NCI-H526 (cell line): ENCODE measurements at regions not wholly inside any gene's neighbourhood (a gene's known extent, or its start where the extent isn't known, plus 50 kb on each side); places are given as distances from the start of the nearest gene placed in this dataset.

ENCODE experiments used
- DNase-seq, 2 experiments: peaks; one replicate each; lab custom pipeline; 2025; lab: John Stamatoyannopoulos, UW

- peak in 1 of 2 experiments; percentile 30 for DNase-seq
Observed at GRCh38 chr20:6492271-6493055, 275.0 kb upstream of the BMP2 start.

DNA sequence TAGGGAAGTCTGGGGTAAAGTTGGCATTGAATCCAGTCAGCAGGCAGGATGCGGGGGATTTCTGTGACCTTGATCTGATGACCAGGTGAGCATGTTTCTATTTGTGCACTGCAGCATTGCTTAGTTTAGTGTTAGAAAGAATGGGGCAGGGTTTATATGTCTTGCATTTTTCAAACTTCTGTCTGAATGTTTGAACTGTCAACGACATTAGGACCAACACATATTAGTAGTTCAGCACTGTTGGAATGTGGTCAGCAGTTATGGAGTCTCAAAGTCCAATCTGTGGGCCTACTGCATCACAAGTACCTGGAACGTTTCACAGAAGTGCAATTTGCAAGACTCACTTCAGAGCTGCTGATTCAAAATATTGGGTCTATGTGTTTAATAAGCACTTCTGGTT, 276.6 kb upstream of the BMP2 start:
- no peak for DNase-seq

DNA sequence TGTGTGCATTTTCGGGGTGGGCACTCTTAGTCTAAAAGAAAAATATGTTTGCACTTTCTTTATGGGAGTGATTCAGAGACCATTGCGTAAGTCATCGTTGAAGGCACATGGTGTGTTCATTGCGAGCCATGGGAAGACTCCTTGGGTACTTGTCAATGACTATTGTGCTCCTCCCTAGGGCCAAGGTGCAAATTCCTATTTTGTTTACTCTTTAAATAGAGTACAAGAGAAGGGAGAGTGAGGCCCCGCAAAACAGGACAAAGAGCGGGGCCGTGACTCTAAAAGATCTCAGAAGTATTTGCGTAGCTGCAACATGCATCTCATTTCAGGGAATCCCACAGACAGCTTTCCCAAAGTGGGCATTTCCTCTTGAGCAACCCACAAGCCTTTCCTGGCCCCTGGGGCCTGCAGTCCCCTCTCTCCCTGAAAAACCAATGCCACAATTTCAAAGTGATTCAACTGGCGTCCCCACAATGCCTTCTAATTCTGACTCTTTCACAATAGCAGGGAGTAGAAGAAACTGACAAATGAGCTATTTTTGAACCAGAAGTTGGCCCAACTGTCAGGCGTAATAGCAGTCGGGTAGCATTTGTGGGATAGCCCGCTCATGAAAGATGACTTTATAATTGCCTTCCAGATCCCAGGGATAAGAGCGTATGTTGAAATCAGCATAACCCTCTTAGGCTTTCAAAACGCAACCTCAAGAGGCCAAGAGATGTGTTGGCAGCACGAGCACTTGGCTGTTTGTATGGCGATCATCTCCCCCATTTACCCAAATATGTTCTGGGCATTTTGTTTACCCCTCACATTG, 277.9 kb upstream of the BMP2 start:
- DNase-seq = no peak

DNA sequence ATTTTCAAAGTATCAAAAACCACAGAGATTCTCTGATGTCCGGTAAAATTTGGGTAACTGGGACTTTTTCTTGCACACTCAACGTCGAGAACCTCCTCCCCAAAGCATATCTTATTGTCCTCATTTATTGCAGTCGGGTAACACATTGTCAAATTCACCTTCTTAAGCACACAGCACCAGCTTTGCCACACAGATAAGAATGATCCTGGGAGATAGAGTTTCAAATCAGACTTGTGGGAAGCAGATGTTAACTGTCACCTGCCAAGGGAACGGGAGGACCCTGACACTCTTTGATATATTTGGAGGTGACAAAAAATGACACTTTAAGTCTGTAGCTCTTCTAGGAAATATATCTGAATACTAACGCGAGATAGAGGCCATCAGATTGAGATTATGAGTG, 282.1 kb upstream of the BMP2 start:
- no peak for DNase-seq

GRCh38 chr20:6483727-6484126, 283.8 kb upstream of the BMP2 start:
- no peak for DNase-seq

- no peak for DNase-seq
Observed at GRCh38 chr20:6482486-6482885, 285.0 kb upstream of the BMP2 start.

DNA sequence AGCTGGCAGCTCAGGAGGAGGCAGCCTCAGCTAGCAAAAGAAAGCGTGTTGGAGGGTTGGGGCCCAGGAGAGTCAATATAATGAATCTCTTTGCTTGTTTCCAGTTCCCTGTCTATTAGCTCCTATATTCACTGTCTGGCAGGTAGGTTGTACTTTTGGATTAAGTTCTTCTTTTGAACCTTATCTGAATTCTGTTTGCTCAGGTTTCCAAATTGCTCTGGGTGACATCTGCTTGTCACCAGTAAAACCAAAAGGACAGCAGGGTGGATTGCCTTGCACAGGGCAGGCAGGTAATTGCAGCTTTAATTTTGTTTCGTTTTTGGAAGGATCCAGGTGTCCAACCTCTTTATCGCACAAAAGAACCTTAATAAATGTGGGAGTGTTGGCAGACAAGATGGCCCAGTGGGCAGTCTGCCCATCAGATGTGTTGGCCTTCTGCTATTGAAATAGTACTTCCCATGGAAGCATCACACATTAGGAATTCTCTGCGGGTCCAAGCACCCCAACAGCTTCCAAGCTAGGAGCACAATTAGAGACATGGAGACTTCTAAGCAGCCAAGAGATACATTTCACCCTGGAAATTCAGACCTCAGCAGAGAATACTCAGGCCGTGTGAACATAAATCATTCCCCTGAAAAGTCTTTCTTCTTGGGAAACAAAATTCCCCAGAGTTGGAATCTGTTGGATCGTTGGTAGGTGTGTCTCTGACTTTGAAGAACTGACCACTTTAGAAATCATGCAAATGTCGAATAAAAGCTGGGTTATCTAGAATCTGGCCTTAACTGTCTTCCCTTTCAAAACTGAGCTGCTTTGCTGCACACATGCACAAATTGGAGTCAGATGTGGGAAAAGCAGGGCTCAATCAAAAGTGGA, 286.9 kb upstream of the BMP2 start:
- no peak for DNase-seq

GRCh38 chr20:6473197-6473596, 294.3 kb upstream of the BMP2 start:
- no peak for DNase-seq

DNA sequence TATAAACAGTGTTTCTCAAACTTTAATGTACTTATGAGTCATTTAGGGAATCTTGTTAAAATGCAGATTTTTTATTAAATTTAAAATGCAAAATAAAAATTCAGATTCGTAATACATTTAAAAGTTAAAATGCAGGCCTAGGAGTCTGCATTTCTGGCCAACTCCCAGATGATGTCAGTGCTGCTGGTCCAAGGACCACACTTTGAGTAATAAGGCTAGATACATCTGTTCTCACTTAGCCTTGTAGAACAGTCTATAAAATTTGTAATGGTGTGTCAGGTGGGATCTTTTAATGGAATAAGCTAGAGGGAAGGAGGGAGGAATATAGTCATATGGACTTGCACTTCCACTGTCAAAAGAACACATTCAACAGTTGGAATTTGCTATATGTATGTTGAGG, 295.6 kb upstream of the BMP2 start:
- no peak for DNase-seq

DNA sequence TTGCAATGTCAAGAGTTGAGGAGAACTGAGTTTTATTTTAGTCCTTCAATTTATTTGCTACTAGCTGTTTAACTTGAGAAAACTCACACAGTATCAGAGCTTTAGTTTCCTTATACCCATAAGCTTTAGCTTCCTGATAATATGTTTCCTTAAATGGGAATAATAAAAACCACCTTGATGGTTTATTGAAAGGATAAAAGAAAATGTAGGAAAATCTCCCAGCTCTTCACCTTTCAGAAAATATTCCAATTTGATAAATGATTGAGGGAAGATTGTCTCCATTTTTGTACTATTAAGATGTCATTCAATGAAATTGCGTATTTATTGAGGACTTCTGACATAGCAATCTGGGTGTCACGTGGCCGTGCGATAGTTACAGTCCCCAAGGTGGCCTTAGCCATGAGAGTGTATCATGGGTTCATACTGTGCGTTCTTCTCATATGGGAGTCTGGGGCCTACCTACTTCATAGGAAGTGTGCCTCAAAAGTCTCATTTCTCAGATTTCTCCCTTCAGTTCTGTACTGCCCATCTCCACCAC, 296.3 kb upstream of the BMP2 start:
- DNase-seq = no peak

- DNase-seq = no peak
Observed at GRCh38 chr20:6469695-6470094, 297.8 kb upstream of the BMP2 start.

GRCh38 chr20:6468423-6469116, 298.9 kb upstream of the BMP2 start:
- DNase-seq = peak; percentile 92 to 95

DNA sequence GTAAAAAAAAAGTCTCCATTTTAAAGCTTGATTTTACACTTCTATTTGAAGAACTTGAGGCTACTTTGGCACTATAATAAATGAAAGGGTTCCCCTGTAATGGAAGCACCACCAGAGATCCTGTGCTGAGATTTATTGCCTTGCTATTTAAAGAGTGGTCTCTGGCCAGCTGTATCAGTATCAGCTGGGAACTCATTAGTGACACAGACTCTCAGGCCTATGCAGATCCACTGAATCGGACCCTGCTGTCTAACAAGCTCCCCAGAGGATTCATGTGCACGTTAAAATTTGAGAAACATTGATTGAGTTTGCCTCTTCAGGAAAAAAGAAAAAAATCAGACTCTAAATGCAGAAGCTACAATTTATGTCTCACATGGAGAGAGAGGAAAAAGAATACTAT, 299.9 kb upstream of the BMP2 start:
- DNase-seq = peak in 1 of 2 experiments; percentile 27

DNA sequence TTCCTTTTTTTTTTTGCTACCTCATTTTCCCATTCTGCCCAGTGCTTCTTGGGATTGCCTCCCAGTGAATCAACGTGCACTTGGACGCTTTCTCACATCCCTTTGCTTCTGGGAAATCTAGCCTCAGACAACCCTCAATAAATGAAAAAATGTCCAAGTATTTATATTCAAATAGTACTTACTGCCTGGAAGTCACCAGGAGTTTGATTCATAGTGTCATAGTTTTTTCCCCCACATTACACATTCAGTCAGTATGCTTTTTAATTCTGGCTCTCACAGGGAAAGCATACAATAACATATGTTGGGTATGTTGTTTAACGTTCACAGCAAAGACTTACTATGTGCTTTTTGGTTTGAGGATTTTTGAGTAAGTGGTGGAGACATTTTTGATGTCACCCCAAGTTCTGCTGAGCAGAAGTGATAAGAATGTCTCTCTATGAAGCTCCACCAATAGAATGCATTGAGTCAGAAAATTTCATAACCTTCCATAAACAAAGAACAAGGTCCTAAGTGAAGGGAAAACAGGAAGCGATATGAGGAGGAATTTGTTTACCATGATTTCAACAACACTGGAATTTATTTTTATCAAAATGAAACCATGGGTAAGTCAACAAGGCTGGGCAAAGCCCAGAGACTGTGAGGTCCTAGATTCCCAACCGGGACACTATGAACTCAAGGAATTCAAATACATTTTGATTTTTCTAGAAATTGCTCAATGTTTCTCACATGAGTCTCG, 301.2 kb upstream of the BMP2 start:
- no peak for DNase-seq

GRCh38 chr20:6450841-6451240, 316.6 kb upstream of the BMP2 start:
- no peak for DNase-seq

- DNase-seq = no peak
Observed at GRCh38 chr20:6440443-6440799, 317.6 kb upstream of the FERMT1 start.

- DNase-seq = no peak
Observed at GRCh38 chr20:6439737-6440442, 317.1 kb upstream of the FERMT1 start.

- DNase-seq = no peak
Observed at GRCh38 chr20:6434131-6434530, 311.3 kb upstream of the FERMT1 start.

- DNase-seq = no peak
Observed at GRCh38 chr20:6430381-6430780, 307.6 kb upstream of the FERMT1 start.

DNA sequence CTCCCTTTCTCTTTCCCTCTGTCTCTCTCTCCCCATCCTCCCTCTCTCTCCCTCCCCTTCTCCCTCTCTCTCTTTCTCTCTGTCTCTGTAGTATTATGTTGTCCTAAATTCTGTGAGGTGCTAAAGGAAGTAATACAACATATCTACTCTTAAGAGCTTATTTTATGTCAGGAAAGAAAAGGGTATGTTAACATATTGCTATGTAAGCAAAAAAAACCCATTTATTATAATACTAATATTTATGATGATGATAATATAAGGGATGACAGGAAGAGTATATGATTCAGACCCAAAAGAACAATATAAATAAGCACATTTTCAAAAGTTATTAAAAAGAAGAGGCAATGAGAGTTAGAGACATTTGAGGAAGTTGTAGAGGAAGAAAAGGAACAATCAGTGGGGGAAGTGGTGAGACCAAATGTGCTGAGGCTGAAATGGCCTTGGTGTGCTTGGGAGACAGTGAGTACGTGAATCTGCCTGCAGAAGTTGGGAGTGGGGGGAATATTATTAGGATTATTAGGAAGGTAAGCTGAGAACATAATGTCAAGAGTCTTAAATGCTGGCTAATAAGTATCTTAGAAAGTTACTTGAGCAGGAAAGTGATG, 303.6 kb upstream of the FERMT1 start:
- no peak for DNase-seq
